ENCODE measurements at regions not wholly inside any gene's neighbourhood (a gene's known extent, or its start where the extent isn't known, plus 50 kb on each side); places are given as distances from the start of the nearest gene placed in this dataset.

DNA sequence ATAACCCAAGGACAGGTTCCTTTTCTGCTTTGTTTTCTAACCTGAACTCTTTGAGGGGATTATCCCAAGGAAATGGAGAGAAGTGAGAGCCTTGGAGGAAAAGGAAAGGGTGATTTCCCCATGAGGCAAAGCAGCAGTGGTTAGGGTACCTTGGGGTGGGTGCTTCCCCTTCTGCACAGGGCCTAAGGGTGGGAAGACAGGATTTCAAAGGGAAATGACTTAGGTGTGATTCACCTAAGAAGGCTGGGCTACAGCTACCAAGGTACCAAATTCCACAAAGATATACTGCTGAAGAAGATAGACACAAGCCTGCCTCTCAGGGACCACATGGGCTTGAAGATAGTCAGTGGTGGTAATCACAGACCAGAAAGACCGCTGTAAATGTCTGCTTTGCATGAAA, 325.3 kb upstream of the DPH6 start:
- TF ChIP-seq POLR2AphosphoS5 (IDR thresholded peaks at IDR 0.05): no peak
- TF ChIP-seq, protein P1, sequence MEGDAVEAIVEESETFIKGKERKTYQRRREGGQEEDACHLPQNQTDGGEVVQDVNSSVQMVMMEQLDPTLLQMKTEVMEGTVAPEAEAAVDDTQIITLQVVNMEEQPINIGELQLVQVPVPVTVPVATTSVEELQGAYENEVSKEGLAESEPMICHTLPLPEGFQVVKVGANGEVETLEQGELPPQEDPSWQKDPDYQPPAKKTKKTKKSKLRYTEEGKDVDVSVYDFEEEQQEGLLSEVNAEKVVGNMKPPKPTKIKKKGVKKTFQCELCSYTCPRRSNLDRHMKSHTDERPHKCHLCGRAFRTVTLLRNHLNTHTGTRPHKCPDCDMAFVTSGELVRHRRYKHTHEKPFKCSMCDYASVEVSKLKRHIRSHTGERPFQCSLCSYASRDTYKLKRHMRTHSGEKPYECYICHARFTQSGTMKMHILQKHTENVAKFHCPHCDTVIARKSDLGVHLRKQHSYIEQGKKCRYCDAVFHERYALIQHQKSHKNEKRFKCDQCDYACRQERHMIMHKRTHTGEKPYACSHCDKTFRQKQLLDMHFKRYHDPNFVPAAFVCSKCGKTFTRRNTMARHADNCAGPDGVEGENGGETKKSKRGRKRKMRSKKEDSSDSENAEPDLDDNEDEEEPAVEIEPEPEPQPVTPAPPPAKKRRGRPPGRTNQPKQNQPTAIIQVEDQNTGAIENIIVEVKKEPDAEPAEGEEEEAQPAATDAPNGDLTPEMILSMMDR (IDR thresholded peaks at IDR 0.05): no peak

Data from gastroesophageal sphincter (tissue), 3 donors.